Suprapubic skin (tissue), 4 donors: ENCODE measurements at regions not wholly inside any gene's neighbourhood (a gene's known extent, or its start where the extent isn't known, plus 50 kb on each side); places are given as distances from the start of the nearest gene placed in this dataset.

Experiments
- DNase-seq, 2 donors: peaks; one replicate each; pipeline ENCODE4 v3.0.0-alpha.2; 2019; ENCODE audit warnings: low spot score in 2 of 2
- H3K27ac ChIP-seq: fragments of 200-600 bp; sonication (generic); one replicate; pipeline ENCODE4 v1.5.1; 2019
- H3K27me3 ChIP-seq: fragments of 200-600 bp; sonication (generic); one replicate; pipeline ENCODE4 v1.5.1; 2019
- H3K36me3 ChIP-seq: fragments of 200-600 bp; sonication (generic); one replicate; pipeline ENCODE4 v1.5.1; 2019
- H3K4me1 ChIP-seq: fragments of 200-600 bp; sonication (generic); one replicate; pipeline ENCODE4 v1.5.1; 2019
- H3K4me3 ChIP-seq: fragments of 200-600 bp; sonication (generic); one replicate; pipeline ENCODE4 v1.5.1; 2019; ENCODE audit warnings: mild to moderate bottlenecking
- H3K9me3 ChIP-seq: fragments of 200-600 bp; sonication (generic); one replicate; pipeline ENCODE4 v1.5.1; 2019
- CTCF ChIP-seq, 2 donors: fragments of 200-600 bp in 1 of 2; fragments of 450-650 bp in 1 of 2; sonication (generic) in 1 of 2; IDR thresholded peaks; one replicate each; pipeline ENCODE4 v1.5.1; 2016 to 2019; ENCODE audit warnings: antibody characterized with exemption in 2 of 2, mild to moderate bottlenecking in 1 of 2, moderate library complexity in 1 of 2
- EP300 ChIP-seq: sonication (generic); formaldehyde crosslinking; IDR thresholded peaks from one replicate; pipeline ENCODE4 v1.6.1; 2017; ENCODE audit warnings: antibody characterized with exemption
- POLR2A ChIP-seq, 2 donors: fragments of 450-650 bp; IDR thresholded peaks; one replicate each; pipeline ENCODE4 v1.6.1; 2017; ENCODE audit warnings: antibody characterized with exemption in 2 of 2, mild to moderate bottlenecking in 2 of 2, moderate library complexity in 2 of 2
- POLR2AphosphoS5 ChIP-seq, 3 donors: sonication (generic); formaldehyde crosslinking; IDR thresholded peaks; one replicate each; pipeline ENCODE4 v1.6.1; 2017; ENCODE audit warnings: antibody characterized with exemption in 3 of 3
- WGBS: methylation state at CpG from one replicate; pipeline ENCODE4 v1.1.5; 2018; 5-methylcytosine and 5-hydroxymethylcytosine counted together

- peak overlapping the region; percentile 98 for H3K27ac ChIP-seq
- H3K4me1 ChIP-seq = peaks cover 11% of the 10 kb centered on the region
- under 1% methylated on average over 34 of the region's 70 CpGs for WGBS
- H3K36me3 ChIP-seq = no peaks in the 10 kb centered on the region
- H3K4me3 ChIP-seq = peak overlapping the region; percentile 70
- DNase-seq = peak; percentile 99
- no peak for TF ChIP-seq EP300
- TF ChIP-seq POLR2A (IDR thresholded peaks at IDR 0.05) = peak; percentile 67 to 94
- peak; percentile 77 to 84 (median 81) for TF ChIP-seq POLR2AphosphoS5 (IDR thresholded peaks at IDR 0.05)
- no peaks in the 10 kb centered on the region for H3K9me3 ChIP-seq
- no peaks in the 10 kb centered on the region for H3K27me3 ChIP-seq
These were observed 89.6 kb downstream of the FAM161A start for GRCh38 chr2:61764035-61764800.

GRCh38 chr2:61763605-61764034 is 90.2 kb downstream of the FAM161A start:
- Histone ChIP-seq H3K4me1 (peaks cover 11% of the 10 kb centered on the region), H3K36me3 (no peaks in the 10 kb centered on the region), H3K27ac (peak overlapping the region; percentile 98), H3K27me3 (no peaks in the 10 kb centered on the region), H3K4me3 (peak overlapping the region; percentile 70), H3K9me3 (no peaks in the 10 kb centered on the region)
- TF ChIP-seq CTCF (IDR thresholded peaks at IDR 0.05) (no peak), POLR2AphosphoS5 (IDR thresholded peaks at IDR 0.05) (no peak), POLR2A (IDR thresholded peaks at IDR 0.05) (no peak), EP300 (no peak)
- peak; percentile 88 for DNase-seq
- WGBS = under 1% methylated on average over 23 of the region's 23 CpGs

GRCh38 chr2:61762292-61762691 is 91.6 kb downstream of the FAM161A start:
- H3K9me3 ChIP-seq = no peaks in the 10 kb centered on the region
- no peak overlapping the region for H3K4me3 ChIP-seq
- TF ChIP-seq POLR2AphosphoS5 (IDR thresholded peaks at IDR 0.05) (no peak), POLR2A (IDR thresholded peaks at IDR 0.05) (no peak), CTCF (IDR thresholded peaks at IDR 0.05) (no peak), EP300 (no peak)
- H3K27me3 ChIP-seq = no peaks in the 10 kb centered on the region
- 94% methylated on average over 8 of the region's 8 CpGs for WGBS
- no peak for DNase-seq
- no peak overlapping the region for H3K27ac ChIP-seq
- H3K36me3 ChIP-seq = no peaks in the 10 kb centered on the region
- peaks cover 11% of the 10 kb centered on the region for H3K4me1 ChIP-seq

- Histone ChIP-seq H3K9me3 (no peaks in the 10 kb centered on the region), H3K27ac (no peak overlapping the region), H3K27me3 (no peaks in the 10 kb centered on the region), H3K36me3 (no peaks in the 10 kb centered on the region), H3K4me1 (peaks cover 11% of the 10 kb centered on the region), H3K4me3 (no peak overlapping the region)
- TF ChIP-seq POLR2AphosphoS5 (IDR thresholded peaks at IDR 0.05) (no peak), CTCF (IDR thresholded peaks at IDR 0.05) (no peak)
- DNase-seq = no peak
- 29% methylated on average over 2 of the region's 2 CpGs for WGBS
These were observed 94.1 kb downstream of the FAM161A start for GRCh38 chr2:61759718-61760117.

- H3K27ac ChIP-seq = no peak overlapping the region
- no peak for TF ChIP-seq CTCF (IDR thresholded peaks at IDR 0.05)
- TF ChIP-seq POLR2A (IDR thresholded peaks at IDR 0.05) = no peak
- TF ChIP-seq POLR2AphosphoS5 (IDR thresholded peaks at IDR 0.05) = peak in 2 of 3 donors; percentile 15 to 58
- no peak for TF ChIP-seq EP300
- no peaks in the 10 kb centered on the region for H3K36me3 ChIP-seq
- no peaks in the 10 kb centered on the region for H3K27me3 ChIP-seq
- peaks cover 11% of the 10 kb centered on the region for H3K4me1 ChIP-seq
- no peak overlapping the region for H3K4me3 ChIP-seq
- 71% methylated on average over 4 of the region's 4 CpGs for WGBS
- DNase-seq = no peak
- no peaks in the 10 kb centered on the region for H3K9me3 ChIP-seq
These were observed 94.9 kb downstream of the FAM161A start for GRCh38 chr2:61759005-61759404.
